Stimulated activated CD8-positive, alpha-beta memory T cell treated with anti-CD3 and anti-CD28 coated beads, Interleukin-12 subunit alpha, Interleukin-12 subunit beta, amount 100 ng/mL, for 1 hour (primary cell): ENCODE measurements at regions not wholly inside any gene's neighbourhood (a gene's known extent, or its start where the extent isn't known, plus 50 kb on each side); places are given as distances from the start of the nearest gene placed in this dataset.

Source experiments
- DNase-seq: peaks from one replicate; pipeline ENCODE4 v3.0.0-alpha.2; 2020; ENCODE audit warnings: low read depth

DNA sequence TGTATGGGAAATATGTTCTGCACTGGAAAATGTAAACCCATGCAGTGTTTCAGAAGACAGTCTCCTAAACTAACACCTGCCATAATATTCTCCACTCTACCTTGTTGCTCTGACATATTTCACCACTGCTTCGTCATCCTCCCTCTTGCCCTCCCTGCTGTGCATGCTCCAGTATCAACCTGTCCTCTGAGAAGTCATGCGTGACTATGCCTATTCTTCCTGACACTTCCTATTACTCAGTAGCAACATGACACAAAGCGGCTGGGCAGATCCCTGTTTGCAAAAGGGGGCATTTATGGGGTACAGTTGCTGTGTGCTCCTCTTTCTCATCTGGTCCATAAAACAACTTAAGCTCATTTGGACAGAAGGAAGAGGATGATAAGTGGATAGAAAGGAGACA, 805.6 kb upstream of the EEF2KMT start:
- DNase-seq = no peak

DNA sequence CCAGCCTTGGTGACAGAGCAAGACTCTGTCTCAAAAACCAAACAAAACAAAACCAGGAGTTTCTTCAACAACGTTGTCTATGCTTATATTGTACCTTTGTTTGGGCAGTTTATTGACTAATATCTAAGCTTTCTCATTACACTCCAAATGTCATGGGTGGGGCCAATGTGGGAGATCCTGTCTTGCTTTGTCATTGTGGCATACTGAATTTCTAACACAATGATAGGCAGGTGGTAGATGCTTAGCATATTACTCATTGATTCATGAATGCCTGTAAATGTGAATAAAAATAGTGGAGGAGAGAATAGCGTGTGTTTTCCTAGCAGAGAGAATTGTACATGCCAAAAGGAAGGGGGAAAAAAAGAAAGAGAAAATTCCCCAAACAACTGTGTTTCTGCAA, 802.5 kb upstream of the EEF2KMT start:
- no peak for DNase-seq

GRCh38 chr16:5895976-5896375, 798.4 kb upstream of the EEF2KMT start:
- DNase-seq = no peak

DNA sequence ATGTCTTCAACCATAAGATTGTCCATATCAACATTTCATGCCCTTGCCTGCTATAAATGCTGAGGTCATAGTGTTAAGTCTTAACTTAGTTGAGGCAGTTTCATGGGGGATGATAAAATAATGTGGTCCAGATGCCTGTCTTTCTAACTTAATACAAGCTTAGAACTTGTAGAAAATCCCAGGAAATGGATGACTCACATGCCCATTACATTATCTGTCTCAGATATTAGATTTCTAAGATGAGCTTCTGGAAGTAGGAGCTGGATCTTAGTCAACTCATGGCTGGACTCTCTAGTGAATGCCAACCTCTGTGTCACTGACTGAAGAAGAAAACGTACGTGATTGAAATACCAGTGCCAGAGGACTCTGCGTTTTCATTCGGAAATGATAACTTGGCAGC, 797.5 kb upstream of the EEF2KMT start:
- DNase-seq = no peak

- DNase-seq = no peak
These were observed 793.7 kb upstream of the EEF2KMT start for GRCh38 chr16:5891296-5891695.

DNA sequence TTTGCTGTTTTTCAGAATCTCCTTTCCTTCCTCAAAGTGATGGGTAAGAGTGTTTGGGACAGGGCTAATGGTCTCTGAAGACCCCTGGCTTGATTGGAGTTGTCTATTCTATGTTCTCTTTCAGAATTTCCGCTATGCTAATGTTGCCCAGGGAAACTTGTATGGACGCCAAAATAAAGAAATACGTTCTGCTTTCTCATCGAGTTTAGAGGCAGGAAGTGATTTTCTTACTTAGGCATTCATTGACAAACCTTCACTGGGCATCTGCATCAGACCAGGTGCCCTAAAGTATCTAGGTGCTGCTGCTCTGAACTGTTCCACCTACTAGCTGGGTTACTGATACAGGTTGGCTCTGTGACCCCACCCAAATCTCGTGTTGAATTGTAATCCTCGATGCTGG, 787.9 kb upstream of the EEF2KMT start:
- DNase-seq = no peak

- no peak for DNase-seq
These were observed 787.4 kb upstream of the EEF2KMT start for GRCh38 chr16:5884996-5885395.

- DNase-seq = no peak
These were observed 786.7 kb upstream of the EEF2KMT start for GRCh38 chr16:5884339-5884738.

DNA sequence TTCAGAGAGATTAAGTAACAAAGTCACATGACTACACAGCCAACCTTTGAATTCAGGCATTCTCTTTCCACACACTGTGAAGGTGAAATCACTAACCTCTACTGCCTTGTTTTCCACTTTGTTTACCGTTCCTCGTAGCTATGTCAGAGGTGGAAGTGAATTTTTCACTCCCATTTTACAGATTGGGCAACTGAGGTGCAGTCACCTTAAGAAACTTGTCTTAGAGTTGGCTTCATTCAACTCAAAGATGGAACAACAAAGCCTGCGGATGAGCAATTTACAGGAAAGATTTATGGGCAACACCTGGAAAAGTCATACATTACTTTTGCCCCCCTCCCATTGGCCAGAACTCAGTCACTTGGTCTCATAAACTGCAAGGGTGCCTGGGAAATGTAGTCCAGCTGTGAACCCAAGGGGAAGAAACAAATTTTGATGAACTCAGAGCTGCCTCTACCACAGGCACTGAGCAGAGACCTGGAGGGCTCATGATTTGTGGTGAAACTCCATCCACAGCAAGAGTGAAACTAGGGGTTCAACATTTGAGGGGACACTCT, 784.6 kb upstream of the EEF2KMT start:
- no peak for DNase-seq

DNA sequence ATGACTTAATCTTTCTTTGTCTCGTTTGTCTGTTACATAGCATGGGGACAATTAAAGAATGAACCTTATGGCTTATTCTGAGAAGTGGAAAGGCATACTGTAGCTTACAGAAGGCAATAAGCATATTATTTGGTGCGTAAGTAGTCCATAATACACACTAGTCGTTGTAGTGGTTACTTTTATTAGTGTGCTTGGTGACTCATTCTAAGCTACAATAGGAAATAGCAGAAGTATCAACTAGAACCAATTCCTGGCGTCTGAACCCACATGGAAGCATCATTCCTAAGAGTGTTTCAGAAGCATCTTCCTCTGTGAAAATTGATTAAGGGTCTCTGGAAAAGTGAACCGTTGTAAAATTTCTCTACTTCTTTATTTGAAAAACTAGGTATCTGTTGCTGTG, 777.8 kb upstream of the EEF2KMT start:
- no peak for DNase-seq

- DNase-seq = no peak
These were observed 777.3 kb upstream of the EEF2KMT start for GRCh38 chr16:5874899-5875298.

- no peak for DNase-seq
These were observed 775.6 kb upstream of the EEF2KMT start for GRCh38 chr16:5873221-5873620.

DNA sequence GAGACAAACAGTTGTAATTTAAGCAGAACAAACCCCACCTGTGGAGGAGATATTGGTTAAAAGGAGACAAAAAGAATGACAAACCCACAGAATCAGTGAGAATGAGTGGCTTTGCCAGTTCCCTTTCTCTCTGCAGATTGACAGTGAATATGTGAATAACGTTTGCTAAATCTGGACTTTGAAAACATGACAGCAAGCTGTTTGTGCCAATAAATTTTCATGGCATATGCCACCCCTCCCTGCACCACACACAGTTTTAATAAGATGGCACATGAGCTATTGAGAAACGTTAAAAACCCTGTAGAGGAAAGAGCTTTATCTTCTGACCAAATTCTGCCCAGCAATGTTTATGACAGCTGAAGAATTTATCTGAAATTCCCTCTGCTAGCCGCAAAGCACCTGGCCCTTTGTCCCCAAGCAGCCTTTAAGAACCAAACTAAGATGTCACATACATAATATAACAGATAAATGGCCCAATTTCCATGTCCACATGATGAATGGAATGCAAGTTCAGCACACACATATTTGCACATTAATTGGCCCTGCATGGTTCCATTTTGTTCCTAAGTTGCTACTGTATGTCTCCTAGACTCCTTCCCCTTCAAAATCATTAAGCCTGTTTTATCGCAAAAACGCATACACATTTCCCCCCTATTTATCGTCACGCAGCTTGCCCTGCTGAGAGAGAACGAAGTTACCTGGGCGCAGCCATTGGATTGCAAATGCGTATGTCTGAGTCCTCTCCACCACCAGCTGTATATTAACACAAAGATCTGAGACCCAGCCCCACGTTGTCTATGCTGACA, 773.5 kb upstream of the EEF2KMT start:
- DNase-seq = no peak

GRCh38 chr16:5867250-5867649, 769.7 kb upstream of the EEF2KMT start:
- DNase-seq = no peak

GRCh38 chr16:5865236-5865635, 767.6 kb upstream of the EEF2KMT start:
- no peak for DNase-seq

DNA sequence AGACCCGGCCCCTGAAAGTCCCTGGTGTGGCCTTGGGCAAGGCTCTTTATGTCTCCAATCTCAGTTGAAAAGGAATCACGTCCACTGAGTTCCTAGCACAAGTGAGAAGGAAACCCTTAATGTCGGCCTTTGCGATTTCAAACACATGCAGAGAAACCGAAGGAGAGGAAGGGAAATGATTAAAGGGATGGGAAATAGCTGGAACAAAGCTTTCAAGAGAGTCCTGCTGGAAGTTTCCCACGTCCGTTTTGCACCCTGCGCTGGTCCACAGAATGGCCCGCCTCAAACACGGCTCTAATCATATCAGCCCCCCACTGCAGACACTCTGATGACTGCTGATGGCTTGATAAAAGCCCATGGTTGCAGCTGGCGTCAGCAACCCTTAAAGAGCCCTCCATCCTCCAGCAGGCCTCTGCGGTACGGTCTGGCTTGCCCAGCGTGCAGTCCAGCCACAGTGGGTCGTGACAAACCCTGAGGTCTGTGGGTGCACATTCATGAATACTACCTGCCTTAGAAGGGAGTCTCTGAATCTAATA, 765.5 kb upstream of the EEF2KMT start:
- DNase-seq = no peak

- DNase-seq = no peak
These were observed 764.7 kb upstream of the EEF2KMT start for GRCh38 chr16:5862103-5862840.

DNA sequence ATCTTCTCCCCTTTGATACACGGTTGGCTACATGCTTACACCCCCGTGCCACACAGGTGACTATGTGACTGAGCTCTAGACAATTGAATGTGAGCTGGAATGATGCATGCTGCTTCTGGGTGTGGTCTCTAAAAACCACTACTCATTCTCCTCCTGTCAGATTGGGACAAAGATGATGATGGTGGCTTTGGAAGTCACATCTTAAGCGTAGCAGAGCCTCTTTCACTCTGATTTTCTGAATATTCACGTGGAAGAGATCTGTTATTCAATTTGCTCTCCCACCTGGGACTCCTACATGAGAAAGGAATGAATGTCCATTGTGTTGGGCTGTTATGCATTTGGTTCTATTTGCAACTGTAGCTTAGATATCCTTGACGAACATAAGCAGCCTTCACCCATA, 763.6 kb upstream of the EEF2KMT start:
- DNase-seq = no peak

- no peak for DNase-seq
These were observed 760.6 kb upstream of the EEF2KMT start for GRCh38 chr16:5858180-5858579.

DNA sequence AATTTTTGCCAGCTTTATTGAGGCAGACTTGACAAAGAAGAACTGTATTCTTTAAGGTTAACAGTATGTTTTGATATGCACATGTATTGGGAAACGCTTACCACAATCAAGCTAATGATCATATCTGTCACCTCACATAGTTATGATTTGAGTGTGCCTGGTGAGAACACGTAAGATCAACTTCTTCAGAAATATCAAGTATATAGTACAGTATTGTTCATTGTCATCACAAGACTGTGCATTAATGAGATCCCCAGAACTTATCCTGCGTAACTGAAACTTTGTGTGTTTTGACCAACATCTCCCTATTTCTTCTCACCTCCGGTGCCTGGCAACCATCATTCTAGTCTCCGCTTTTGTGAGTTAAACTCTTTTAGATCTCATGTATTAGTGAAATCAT, 756.4 kb upstream of the EEF2KMT start:
- no peak for DNase-seq

DNA sequence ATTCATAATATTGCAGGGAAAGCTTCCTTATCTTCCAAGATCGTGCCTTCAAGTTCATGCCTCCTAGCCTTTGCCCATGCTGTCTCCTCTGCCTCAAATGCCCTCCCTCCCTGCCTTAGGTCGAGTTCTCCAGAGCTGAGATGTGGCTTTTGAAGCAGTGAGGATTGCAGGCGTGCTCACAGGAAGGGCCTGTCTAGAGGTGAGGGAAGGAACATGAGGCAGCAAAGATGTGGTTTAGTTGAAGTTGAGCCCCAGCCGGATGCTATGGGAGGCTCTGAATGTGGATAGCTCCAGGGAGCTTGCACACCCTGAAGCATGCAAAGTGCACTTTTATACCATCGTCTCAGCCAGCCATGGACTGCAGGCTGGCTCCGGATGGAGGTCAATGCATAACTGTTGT, 754.6 kb upstream of the EEF2KMT start:
- DNase-seq = no peak

- DNase-seq = no peak
These were observed 753.9 kb upstream of the EEF2KMT start for GRCh38 chr16:5851393-5851982.
